GM21786 (cell line): ENCODE measurements at regions not wholly inside any gene's neighbourhood (a gene's known extent, or its start where the extent isn't known, plus 50 kb on each side); places are given as distances from the start of the nearest gene placed in this dataset.
"Not testable (repeated sequence)": the region's sequence is repeated elsewhere in the genome, so short reads cannot be mapped to it uniquely, and the experiment has no call there.

Experiments used
- ATAC-seq: cut with Tn5 transposase; IDR thresholded peaks from one replicate; pipeline ENCODE4 v1.9.1; 2021; ENCODE audit not compliant: unreplicated experiment

DNA sequence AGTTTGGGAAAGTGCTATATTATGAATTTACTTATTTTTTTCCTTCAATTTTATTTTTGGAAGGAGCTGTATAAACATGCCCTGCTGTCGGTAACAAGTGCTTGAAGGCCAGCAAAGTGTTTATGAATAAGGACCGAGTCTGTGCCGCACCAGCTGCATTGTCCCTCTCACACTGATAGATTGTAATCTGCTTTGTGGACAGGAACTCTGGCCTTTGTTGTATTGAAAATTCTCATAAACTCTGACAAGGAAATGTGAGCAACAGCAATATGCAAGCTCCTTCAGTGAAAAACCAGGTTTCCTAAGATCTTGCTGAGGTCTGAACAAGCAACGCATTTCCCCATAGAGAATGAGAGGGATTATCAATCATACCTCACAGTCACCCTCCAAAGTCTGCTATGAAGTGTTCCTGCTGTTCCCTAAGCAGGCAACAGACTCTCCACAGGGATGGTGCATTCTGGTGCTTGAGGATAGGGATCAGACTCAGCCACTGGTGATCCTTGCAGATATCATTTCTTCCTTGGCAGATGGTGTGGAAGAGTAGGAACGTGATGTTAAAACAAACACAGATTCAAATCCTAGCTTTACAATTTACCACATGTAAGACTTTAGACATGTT lies 109.6 kb downstream of the KCNJ2 start:
- ATAC-seq: no peak

DNA sequence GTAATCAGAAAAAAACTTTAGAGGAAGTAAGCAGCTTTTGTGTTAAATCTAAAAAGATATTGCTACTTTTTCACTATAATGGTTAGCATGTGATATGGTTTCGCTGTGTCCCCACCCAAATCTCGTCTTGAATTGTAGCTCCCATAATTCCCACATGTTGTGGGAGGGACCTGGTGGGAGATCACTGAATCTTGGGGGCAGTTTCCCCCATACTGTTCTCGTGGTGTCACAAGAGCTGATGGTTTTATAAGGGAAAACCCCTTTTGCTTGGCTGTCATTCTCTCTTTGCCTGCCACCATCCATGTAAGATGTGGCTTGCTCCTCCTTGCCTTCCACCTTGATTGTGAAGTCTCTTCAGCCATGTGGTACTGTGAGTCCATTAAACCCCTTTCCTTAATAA lies 117.1 kb downstream of the KCNJ2 start:
- ATAC-seq: no peak

DNA sequence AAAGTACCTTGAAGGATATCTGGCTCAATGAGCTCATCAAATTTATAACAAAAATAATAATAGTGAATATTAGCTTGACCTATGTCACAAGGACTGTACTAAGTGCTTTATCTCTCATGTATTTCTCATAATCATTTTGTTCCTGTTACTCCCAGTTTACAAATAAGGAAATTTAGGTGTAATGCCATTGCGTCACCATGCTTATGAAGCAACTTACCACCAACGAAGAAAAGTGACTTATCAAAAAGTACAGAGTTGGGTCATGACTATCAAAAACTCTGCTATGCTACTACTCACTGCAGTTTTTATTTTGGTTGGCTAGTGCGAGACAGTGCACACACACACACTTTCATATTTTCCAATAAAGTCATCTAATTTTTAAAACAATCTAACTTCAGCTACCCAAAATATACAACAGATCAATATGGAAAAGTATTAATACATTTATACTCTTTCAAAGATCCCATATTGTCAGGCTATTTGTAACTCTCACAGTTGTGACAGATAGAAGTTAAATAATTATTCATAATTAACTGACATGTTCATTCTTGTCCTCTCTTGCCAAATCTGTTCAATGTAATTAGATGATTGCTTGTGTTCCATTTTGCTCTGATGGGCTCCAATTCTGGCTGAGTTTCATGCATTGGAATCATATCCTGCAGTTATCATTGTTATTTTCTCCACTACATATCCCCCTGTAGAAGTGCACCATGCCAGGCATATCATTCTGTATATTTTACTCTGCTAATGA lies 119.4 kb downstream of the KCNJ2 start:
- ATAC-seq: no peak

DNA sequence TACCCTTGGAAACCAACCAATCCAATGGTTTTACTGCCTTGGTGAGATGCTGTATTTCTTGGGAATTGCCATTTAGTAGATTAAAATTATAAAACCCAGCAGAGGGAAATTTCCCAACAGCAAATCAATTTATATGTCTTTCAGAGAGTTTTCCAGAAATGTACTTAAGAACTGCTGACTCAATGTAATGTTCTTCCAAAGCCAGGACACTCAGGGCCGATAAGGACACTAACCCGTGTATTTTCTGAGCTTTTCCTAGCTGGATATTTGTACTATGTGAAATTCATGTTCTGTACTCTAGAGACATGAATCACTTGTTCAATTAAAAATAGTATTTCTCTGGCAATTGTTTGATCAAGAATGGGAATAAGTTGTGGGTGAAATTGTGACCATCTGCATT lies 121.4 kb downstream of the KCNJ2 start:
- no peak for ATAC-seq

DNA sequence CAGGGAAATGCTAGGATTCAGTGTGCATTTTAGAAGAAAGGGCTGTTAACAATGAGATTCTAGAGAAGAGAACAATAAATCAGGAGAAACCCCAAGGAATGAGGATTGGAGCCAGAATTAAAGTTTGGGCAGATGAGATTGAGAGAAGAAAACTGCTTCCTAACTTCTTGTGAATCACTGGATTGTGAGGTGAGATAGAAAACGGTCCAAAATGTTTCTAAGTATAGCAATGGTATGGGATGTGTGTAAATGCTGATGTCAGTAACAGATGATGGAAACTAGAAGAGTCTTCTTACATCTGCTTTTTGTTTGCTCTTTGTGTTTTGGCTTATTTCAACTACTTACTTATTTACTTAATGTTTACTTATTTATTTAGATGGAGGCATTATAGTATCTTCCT lies 123.0 kb downstream of the KCNJ2 start:
- no peak for ATAC-seq

DNA sequence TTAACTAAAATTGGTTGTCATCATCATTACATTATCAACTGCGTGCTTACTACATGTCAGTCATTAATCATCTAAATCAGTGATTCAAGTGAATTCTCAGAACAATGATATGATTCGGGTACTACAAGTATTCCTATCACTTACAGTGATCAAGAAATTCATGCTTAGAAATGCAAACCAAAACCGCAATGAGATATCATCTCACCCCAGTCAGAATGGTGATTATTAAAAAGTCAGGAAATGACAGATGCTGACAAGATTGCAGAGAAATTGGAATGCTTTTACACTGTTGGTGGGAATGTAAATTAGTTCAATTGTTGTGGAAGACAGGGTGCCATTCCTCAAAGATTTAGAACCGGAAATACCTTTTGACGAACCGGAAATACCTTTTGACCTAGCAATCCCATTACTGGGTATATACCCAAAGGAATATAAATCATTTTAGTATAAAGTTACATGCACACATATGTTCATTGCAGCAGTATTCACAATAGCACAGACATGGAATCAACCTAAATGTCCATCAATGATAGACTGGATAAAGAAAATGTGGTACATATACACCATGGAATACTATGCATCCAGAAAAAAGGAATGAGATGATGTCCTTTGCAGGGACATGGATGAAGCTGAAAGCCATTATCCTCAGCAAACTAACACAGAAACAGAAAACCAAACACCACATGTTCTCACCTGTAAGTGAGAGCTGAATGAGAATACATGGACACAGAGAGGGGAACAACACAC lies 124.4 kb downstream of the KCNJ2 start:
- not testable (repeated sequence) for ATAC-seq

DNA sequence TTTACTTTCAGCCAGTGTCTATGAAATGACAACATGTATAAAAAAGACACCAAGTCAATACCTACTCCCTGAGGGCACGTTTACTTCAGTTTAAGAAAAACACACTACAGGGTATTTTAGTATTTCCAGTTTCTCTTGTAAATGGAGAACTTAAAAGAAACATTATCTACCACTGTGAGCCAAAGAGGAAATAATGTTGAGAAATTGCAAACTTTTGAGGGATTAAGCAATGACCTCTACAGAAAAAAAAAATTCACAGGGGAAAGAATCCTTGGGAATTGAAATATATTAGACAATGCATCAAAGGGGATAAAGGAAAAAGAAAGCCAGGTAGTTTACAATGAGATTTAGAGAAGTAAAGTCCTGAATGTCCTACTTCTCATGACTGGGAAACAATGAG lies 126.0 kb downstream of the KCNJ2 start:
- ATAC-seq: no peak

DNA sequence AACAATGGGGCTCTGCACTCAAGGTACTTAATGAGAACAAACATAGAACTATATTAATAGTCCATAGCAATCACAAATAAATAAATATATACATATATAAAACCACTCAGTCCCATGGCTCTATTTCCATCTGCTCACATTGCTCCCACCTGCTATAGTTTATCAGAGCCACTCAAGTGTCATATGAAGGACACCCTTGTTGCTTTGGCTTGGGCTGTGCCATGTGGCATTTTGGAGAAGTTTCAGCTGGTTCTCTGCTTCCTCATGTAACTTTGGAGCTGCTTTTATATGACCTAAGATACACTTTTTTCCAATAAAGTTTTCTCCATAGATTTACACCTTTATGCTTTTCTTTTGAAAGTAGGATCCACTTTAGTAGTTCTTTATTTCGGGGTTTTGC lies 126.4 kb downstream of the KCNJ2 start:
- no peak for ATAC-seq

DNA sequence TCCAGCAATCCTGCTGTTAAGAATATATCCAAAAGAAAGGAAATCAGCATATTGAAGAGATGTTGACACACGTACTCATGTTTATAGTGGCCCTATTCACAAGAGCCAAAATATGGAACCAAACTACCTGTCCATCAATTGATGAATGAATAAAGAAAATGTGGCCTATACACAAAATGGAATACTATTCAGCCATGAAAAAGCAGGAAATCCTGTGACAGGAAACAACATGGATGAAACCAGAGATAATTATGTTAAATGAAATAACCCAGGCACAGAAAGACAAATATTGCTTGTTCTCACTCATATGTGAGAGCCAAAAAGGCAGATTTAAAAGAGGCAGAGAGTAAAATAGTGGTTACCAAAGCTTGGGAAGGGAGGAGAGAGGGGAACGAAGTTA lies 127.1 kb downstream of the KCNJ2 start:
- no peak for ATAC-seq

DNA sequence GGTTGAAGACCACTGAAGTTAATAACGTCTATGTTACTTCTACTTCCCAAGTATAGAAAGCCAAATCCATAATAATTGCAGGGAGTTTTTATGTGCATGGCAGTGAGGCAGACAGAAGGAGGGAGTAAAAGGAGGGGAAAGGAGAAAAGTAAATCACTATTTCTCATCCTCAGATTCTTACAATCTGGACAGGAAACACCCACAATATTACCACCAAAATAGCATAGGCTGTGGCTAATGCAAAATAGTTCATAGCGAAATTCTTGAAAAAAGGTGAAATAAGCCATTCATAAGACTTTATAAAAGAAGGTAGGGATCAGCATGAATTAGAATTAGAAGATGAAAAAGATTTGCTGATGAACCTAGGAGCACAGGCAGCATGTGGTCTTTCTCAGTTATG lies 128.1 kb downstream of the KCNJ2 start:
- ATAC-seq: no peak

DNA sequence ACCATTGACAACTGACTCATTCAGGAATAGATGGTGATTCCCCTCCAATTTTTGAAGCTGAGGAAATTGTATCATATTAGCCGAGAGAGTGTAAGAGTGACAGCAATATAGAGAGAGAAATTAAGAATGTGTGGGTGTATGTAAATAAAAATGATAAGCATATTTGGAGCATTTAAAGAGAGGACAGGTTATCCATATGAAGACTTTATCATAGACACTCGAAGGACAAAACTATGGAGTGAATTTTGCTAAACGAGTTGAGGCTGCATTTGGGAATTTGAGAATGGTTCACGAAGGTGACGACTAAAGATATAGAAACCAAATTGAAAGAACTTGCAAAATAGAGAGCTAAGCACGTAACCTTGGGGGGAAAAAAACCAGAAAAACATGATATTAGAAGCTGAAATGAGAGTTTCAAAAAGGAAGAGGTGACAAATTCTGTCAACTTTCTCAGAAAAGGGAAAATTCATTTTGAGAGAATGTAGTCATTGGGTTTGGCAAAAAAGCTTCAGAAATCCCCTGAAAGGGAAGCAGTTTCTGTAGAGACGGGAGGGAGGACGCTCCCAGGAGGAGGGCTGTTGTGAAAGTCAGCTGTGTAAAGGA lies 129.7 kb downstream of the KCNJ2 start:
- ATAC-seq: no peak

DNA sequence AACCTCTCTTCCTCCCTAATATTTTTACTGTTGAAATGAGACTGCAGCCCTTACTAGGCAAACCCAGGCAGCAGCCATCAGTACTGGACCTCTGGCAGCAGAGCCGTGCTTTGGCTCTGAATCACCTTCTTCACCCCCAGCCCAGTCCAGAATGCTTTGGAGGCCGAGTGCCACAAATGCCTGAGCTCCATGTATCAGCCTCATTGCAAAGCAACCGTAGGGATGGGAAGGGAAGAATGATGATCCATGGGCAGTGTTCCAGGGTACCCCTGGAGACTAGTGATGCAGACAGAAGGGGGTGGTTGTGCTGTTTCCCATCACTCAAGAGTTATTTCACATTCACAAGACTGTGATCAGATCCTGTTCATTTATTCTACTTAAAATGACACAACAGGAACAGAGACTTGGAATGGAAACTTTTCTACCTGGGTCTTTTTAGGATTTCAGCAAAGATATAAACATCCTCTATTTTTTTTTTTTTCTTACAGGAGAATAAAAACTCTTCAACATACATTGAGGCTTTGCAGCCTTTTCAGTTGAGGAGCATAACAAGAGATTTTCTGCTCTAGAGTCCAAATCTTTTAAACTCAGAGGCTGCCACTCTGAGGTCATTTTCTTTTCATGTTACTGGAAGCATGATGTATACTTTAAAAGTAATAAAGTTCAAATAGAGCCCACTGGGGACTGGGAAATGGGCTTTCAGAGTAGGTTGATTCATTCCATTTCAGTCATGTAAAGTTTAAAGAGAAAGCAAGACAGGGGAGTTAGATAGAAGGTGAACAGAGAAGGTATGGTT lies 138.3 kb downstream of the KCNJ2 start:
- no peak for ATAC-seq

DNA sequence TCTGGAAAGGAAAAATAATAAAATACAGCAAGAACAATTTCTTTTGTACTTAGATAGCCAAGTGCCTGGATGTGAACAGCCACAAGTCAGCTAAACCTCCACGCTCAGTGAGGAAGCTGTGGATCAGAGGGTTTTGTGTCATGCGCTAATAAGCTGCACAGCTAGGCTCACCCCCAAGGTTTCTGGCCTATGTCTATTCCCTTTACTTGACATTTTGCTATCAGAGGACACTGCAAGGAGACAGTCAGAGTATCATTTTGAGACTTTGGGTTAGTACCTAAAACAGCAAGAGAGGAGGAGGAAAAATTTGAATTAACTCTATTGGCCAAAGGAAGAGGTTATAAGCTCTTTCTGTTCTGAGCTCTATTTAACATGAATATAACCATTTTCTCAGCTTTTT lies 139.3 kb downstream of the KCNJ2 start:
- no peak for ATAC-seq

DNA sequence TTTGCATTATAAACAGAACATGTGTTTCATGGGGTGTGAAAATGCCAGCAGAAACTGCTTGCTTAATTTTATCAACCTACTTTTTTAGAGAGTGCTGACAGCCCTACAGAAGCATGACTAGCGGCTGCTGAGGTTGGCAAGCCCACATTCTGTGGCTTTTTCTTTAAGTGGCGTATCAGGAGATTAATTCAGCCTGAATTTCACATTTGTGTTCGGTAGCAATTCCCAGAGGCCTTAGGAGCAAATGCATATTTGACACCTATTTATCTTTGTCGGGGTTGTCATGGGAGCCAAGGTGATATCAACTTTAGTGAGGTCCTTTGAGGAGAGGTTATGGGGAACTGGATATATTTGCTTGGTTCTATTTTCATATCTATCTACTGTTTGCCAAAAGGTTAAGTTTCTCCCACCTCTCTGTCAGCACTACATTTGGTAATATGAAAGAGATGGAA lies 140.9 kb downstream of the KCNJ2 start:
- no peak for ATAC-seq

DNA sequence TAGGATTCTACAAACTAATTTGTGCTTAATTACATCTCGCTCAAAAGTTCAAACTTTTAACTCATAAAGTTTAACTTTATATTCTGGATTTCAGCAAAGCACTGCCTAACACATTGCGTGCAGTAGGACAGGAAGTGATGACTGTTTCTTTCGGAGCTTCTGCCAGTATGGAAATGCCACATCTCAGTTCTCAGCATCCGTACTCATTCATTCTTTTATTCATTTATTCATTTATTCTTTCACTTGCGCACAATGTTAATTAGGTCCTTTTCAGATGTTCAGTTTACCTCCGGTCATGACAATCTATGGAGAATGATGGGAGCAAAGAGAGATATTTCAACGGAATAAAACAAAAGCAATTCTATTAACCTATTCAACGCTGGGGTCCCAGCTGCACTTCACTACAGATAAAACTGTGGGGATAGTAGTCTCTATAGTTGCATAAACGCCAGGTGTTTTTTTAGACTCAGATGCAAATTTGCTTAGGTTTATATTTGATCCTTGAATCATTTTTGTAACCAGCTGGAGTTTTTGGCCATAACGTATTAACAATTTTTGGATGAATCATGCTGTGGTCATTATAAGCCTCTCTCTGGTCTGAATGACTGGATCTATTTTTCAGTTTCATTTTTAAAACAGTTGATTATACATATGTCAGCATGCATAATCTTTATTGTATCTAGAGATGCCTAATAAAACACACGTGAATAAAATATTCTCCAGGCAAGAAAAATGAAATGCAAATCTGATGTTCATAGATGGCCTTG lies 143.9 kb downstream of the KCNJ2 start:
- no peak for ATAC-seq

DNA sequence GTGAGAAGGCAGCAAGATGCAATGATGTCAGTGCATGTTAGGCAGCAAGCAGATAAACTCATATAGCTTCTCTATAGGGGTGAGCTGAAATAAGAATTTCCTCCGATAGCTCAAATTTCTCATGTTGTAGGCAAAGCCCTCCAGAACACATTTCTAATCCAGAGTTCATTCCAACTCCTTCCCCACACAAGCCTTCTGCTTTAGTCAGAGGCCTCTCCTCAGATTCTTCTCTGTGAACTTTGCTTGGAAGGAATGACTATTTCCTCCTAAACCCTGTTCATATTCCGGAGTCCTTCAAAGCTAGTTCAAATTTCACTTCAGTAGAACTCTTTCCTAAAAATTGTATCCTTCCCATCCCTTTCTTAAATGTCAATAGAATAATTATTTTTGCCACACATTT lies 144.8 kb downstream of the KCNJ2 start:
- ATAC-seq: no peak

DNA sequence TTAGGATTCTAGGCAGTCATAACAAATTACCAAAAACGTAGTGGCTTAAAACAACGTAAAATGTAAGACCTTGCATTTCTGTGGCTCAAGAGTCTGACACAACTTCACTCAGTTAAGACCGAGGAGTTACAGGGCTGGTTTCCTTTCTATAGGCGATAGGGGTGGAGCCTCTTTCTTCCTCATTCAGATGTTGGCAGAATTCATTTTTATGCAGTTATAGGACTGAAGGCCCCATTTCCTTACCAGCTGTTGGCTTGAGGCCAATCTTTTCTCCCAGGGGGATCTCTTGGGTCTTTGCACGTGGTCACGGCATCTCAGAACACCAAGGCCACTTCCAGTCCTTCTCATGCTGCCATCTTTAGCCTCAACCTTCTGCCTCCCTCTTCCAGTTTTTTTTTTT lies 145.2 kb downstream of the KCNJ2 start:
- ATAC-seq: no peak

DNA sequence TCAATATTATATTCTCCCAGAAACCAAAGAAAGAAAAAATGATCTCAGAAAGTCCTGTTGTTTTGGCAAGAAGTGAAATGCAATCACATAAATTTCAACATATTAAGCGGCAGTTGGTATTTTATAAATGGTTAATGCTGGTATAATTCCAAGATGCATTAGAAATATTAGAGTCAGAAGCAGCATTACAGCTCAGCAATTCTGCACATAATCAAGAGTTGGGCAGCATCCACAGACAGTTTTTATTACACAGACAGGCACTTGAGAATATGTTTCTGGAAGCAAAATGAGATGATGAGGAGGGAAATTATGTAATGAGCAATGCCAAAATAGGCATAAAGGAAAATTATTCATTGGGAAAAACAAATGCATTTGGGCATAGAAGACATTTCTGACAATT lies 148.1 kb downstream of the KCNJ2 start:
- ATAC-seq: no peak

DNA sequence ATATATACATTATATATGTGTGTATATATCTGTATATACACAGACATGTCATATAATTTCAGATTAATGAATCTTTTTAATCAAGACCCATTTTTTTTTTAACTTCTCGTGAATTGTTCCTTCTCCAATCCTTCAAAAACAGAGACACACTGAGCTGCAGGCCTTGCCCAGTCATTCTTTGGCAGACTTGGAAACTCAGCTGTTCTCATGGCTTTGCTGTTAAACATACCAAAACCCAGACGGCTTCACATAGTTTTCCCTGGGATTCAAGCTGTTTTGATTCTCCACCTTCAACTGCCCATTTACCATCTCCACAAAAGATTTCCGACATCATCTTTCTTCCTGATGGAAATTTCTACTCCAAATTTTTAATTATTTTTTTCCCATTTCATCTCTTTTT lies 148.7 kb downstream of the KCNJ2 start:
- ATAC-seq: no peak

DNA sequence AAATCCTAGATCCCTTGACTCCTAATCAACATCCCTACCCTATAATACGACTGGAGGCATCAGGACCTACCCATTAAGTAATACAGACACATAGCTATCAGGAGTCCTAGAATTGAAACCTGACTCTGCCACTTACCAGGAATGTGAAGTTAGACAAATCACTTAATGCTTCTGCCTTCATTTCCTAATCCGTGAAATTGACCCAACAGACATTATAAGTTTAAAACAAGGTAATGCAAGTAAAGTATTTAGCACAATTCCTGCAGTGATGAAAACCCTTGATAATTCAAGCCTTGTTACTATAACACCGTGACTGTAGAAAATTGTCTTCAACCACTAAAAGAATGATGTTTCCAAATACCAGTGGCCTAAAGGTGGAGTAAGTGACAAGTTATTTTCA lies 150.2 kb downstream of the KCNJ2 start:
- no peak for ATAC-seq
